ENCODE measurements at regions not wholly inside any gene's neighbourhood (a gene's known extent, or its start where the extent isn't known, plus 50 kb on each side); places are given as distances from the start of the nearest gene placed in this dataset.
"Not testable (repeated sequence)": the region's sequence is repeated elsewhere in the genome, so short reads cannot be mapped to it uniquely, and the experiment has no call there.

- Histone ChIP-seq H3K4me1 (ENCODE audit: control insufficient read depth in 3 of 3, insufficient read depth in 3 of 3, low read length in 3 of 3) (no peaks in the 10 kb centered on the region), H3K4me3 (ENCODE audit: low read length in 3 of 3) (no peak overlapping the region), H3K9me3 (ENCODE audit: control insufficient read depth in 3 of 3, low read length in 3 of 3) (no peaks in the 10 kb centered on the region), H3K9ac (ENCODE audit: low read depth in 1 of 3, low read length in 3 of 3) (no peak overlapping the region), H3K27ac (ENCODE audit: low read depth, low read length) (no peak overlapping the region), H3K27me3 (ENCODE audit: control insufficient read depth in 3 of 3, insufficient read depth in 3 of 3, low read length in 3 of 3) (no peaks in the 10 kb centered on the region), H3K36me3 (ENCODE audit: control insufficient read depth in 3 of 3, insufficient read depth in 3 of 3, low read length in 3 of 3) (no peaks in the 10 kb centered on the region)
Measured at GRCh38 chr6:133778414-133779130, 110.3 kb upstream of the TCF21 start.

- no peaks in the 10 kb centered on the region for H3K4me1 ChIP-seq (ENCODE audit: control insufficient read depth in 3 of 3, insufficient read depth in 3 of 3, low read length in 3 of 3)
- no peak overlapping the region for H3K4me3 ChIP-seq (ENCODE audit: low read length in 3 of 3)
- no peaks in the 10 kb centered on the region for H3K36me3 ChIP-seq (ENCODE audit: control insufficient read depth in 3 of 3, insufficient read depth in 3 of 3, low read length in 3 of 3)
- no peak overlapping the region for H3K27ac ChIP-seq (ENCODE audit: low read depth, low read length)
- H3K27me3 ChIP-seq (ENCODE audit: control insufficient read depth in 3 of 3, insufficient read depth in 3 of 3, low read length in 3 of 3): no peaks in the 10 kb centered on the region
- H3K9me3 ChIP-seq (ENCODE audit: control insufficient read depth in 3 of 3, low read length in 3 of 3): no peaks in the 10 kb centered on the region
- H3K9ac ChIP-seq (ENCODE audit: low read depth in 1 of 3, low read length in 3 of 3): no peak overlapping the region
Measured at GRCh38 chr6:133779916-133780695, 108.8 kb upstream of the TCF21 start.

GRCh38 chr6:133786016-133786415 lies 102.9 kb upstream of the TCF21 start:
- Histone ChIP-seq H3K27ac (ENCODE audit: low read depth, low read length) (no peak overlapping the region), H3K27me3 (ENCODE audit: control insufficient read depth in 3 of 3, insufficient read depth in 3 of 3, low read length in 3 of 3) (no peaks in the 10 kb centered on the region), H3K4me3 (ENCODE audit: low read length in 3 of 3) (no peak overlapping the region), H3K9me3 (ENCODE audit: control insufficient read depth in 3 of 3, low read length in 3 of 3) (no peaks in the 10 kb centered on the region), H3K4me1 (ENCODE audit: control insufficient read depth in 3 of 3, insufficient read depth in 3 of 3, low read length in 3 of 3) (no peaks in the 10 kb centered on the region), H3K9ac (ENCODE audit: low read depth in 1 of 3, low read length in 3 of 3) (no peak overlapping the region), H3K36me3 (ENCODE audit: control insufficient read depth in 3 of 3, insufficient read depth in 3 of 3, low read length in 3 of 3) (no peaks in the 10 kb centered on the region)

GRCh38 chr6:133787122-133787521 lies 101.8 kb upstream of the TCF21 start:
- H3K27ac ChIP-seq (ENCODE audit: low read depth, low read length): no peak overlapping the region
- H3K36me3 ChIP-seq (ENCODE audit: control insufficient read depth in 3 of 3, insufficient read depth in 3 of 3, low read length in 3 of 3): no peaks in the 10 kb centered on the region
- H3K9me3 ChIP-seq (ENCODE audit: control insufficient read depth in 3 of 3, low read length in 3 of 3): no peaks in the 10 kb centered on the region
- no peak overlapping the region for H3K9ac ChIP-seq (ENCODE audit: low read depth in 1 of 3, low read length in 3 of 3)
- H3K4me3 ChIP-seq (ENCODE audit: low read length in 3 of 3): no peak overlapping the region
- H3K27me3 ChIP-seq (ENCODE audit: control insufficient read depth in 3 of 3, insufficient read depth in 3 of 3, low read length in 3 of 3): no peaks in the 10 kb centered on the region
- no peaks in the 10 kb centered on the region for H3K4me1 ChIP-seq (ENCODE audit: control insufficient read depth in 3 of 3, insufficient read depth in 3 of 3, low read length in 3 of 3)

- H3K36me3 ChIP-seq (ENCODE audit: control insufficient read depth in 3 of 3, insufficient read depth in 3 of 3, low read length in 3 of 3): no peaks in the 10 kb centered on the region
- no peak overlapping the region for H3K27ac ChIP-seq (ENCODE audit: low read depth, low read length)
- H3K4me1 ChIP-seq (ENCODE audit: control insufficient read depth in 3 of 3, insufficient read depth in 3 of 3, low read length in 3 of 3): no peaks in the 10 kb centered on the region
- H3K9ac ChIP-seq (ENCODE audit: low read depth in 1 of 3, low read length in 3 of 3): no peak overlapping the region
- no peaks in the 10 kb centered on the region for H3K27me3 ChIP-seq (ENCODE audit: control insufficient read depth in 3 of 3, insufficient read depth in 3 of 3, low read length in 3 of 3)
- H3K9me3 ChIP-seq (ENCODE audit: control insufficient read depth in 3 of 3, low read length in 3 of 3): no peaks in the 10 kb centered on the region
- no peak overlapping the region for H3K4me3 ChIP-seq (ENCODE audit: low read length in 3 of 3)
Measured at GRCh38 chr6:133787859-133788505, 100.9 kb upstream of the TCF21 start.

GRCh38 chr6:133788556-133788955 lies 100.4 kb upstream of the TCF21 start:
- Histone ChIP-seq H3K9ac (ENCODE audit: low read depth in 1 of 3, low read length in 3 of 3) (no peak overlapping the region), H3K4me3 (ENCODE audit: low read length in 3 of 3) (no peak overlapping the region), H3K27me3 (ENCODE audit: control insufficient read depth in 3 of 3, insufficient read depth in 3 of 3, low read length in 3 of 3) (no peaks in the 10 kb centered on the region), H3K27ac (ENCODE audit: low read depth, low read length) (no peak overlapping the region), H3K4me1 (ENCODE audit: control insufficient read depth in 3 of 3, insufficient read depth in 3 of 3, low read length in 3 of 3) (no peaks in the 10 kb centered on the region), H3K9me3 (ENCODE audit: control insufficient read depth in 3 of 3, low read length in 3 of 3) (no peaks in the 10 kb centered on the region), H3K36me3 (ENCODE audit: control insufficient read depth in 3 of 3, insufficient read depth in 3 of 3, low read length in 3 of 3) (no peaks in the 10 kb centered on the region)

- H3K9ac ChIP-seq (ENCODE audit: low read depth in 1 of 3, low read length in 3 of 3); H3K27me3 ChIP-seq (ENCODE audit: control insufficient read depth in 3 of 3, insufficient read depth in 3 of 3, low read length in 3 of 3): not testable (repeated sequence)
Measured at GRCh38 chr6:133789449-133789848, 99.5 kb upstream of the TCF21 start.

GRCh38 chr6:133790756-133791155 lies 98.2 kb upstream of the TCF21 start:
- H3K9me3 ChIP-seq (ENCODE audit: control insufficient read depth in 3 of 3, low read length in 3 of 3); H3K27me3 ChIP-seq (ENCODE audit: control insufficient read depth in 3 of 3, insufficient read depth in 3 of 3, low read length in 3 of 3); H3K4me1 ChIP-seq (ENCODE audit: control insufficient read depth in 3 of 3, insufficient read depth in 3 of 3, low read length in 3 of 3); H3K27ac ChIP-seq (ENCODE audit: low read depth, low read length); H3K9ac ChIP-seq (ENCODE audit: low read depth in 1 of 3, low read length in 3 of 3); H3K4me3 ChIP-seq (ENCODE audit: low read length in 3 of 3); H3K36me3 ChIP-seq (ENCODE audit: control insufficient read depth in 3 of 3, insufficient read depth in 3 of 3, low read length in 3 of 3): not testable (repeated sequence)

More at GRCh38 chr6:133789449-133789848, 99.5 kb upstream of the TCF21 start:
- not testable (repeated sequence) for H3K4me3 ChIP-seq (ENCODE audit: low read length in 3 of 3); H3K4me1 ChIP-seq (ENCODE audit: control insufficient read depth in 3 of 3, insufficient read depth in 3 of 3, low read length in 3 of 3); H3K36me3 ChIP-seq (ENCODE audit: control insufficient read depth in 3 of 3, insufficient read depth in 3 of 3, low read length in 3 of 3); H3K27ac ChIP-seq (ENCODE audit: low read depth, low read length); H3K9me3 ChIP-seq (ENCODE audit: control insufficient read depth in 3 of 3, low read length in 3 of 3)

- not testable (repeated sequence) for H3K27me3 ChIP-seq (ENCODE audit: control insufficient read depth in 3 of 3, insufficient read depth in 3 of 3, low read length in 3 of 3); H3K4me3 ChIP-seq (ENCODE audit: low read length in 3 of 3); H3K9ac ChIP-seq (ENCODE audit: low read depth in 1 of 3, low read length in 3 of 3); H3K4me1 ChIP-seq (ENCODE audit: control insufficient read depth in 3 of 3, insufficient read depth in 3 of 3, low read length in 3 of 3); H3K36me3 ChIP-seq (ENCODE audit: control insufficient read depth in 3 of 3, insufficient read depth in 3 of 3, low read length in 3 of 3); H3K9me3 ChIP-seq (ENCODE audit: control insufficient read depth in 3 of 3, low read length in 3 of 3); H3K27ac ChIP-seq (ENCODE audit: low read depth, low read length)
Measured at GRCh38 chr6:133795051-133795450, 93.9 kb upstream of the TCF21 start.

- Histone ChIP-seq H3K9me3 (ENCODE audit: control insufficient read depth in 3 of 3, low read length in 3 of 3) (peaks cover 0 to 6% (median 2%) of the 10 kb centered on the region in 3 donors), H3K4me3 (ENCODE audit: low read length in 3 of 3) (peak overlapping the region in 1 of 3 donors; percentile 40), H3K27me3 (ENCODE audit: control insufficient read depth in 3 of 3, insufficient read depth in 3 of 3, low read length in 3 of 3) (no peaks in the 10 kb centered on the region), H3K36me3 (ENCODE audit: control insufficient read depth in 3 of 3, insufficient read depth in 3 of 3, low read length in 3 of 3) (no peaks in the 10 kb centered on the region), H3K27ac (ENCODE audit: low read depth, low read length) (no peak overlapping the region), H3K9ac (ENCODE audit: low read depth in 1 of 3, low read length in 3 of 3) (no peak overlapping the region), H3K4me1 (ENCODE audit: control insufficient read depth in 3 of 3, insufficient read depth in 3 of 3, low read length in 3 of 3) (no peaks in the 10 kb centered on the region)
Measured at GRCh38 chr6:133796235-133796634, 92.7 kb upstream of the TCF21 start.

Measured in skeletal muscle tissue (tissue), 3 donors.